K562 (cell line): ENCODE measurements at regions not wholly inside any gene's neighbourhood (a gene's known extent, or its start where the extent isn't known, plus 50 kb on each side); places are given as distances from the start of the nearest gene placed in this dataset.

Source experiments
- ARID2 ChIP-seq: fragments of 450-650 bp; IDR thresholded peaks from 2 replicates; pipeline ENCODE4 v1.6.1; 2017; ENCODE audit warnings: antibody characterized with exemption, mild to moderate bottlenecking
- CBX5 ChIP-seq: IDR thresholded peaks from 2 replicates; pipeline ENCODE4 v1.6.1; 2014; ENCODE audit warnings: low read depth, borderline replicate concordance
- KAT7 ChIP-seq: sonication (generic); formaldehyde crosslinking; IDR thresholded peaks from 2 replicates; pipeline ENCODE4 v1.8.0; 2022; ENCODE audit warnings: missing genetic modification reagents, mild to moderate bottlenecking, borderline replicate concordance
- NR3C1 ChIP-seq: sonication (generic); formaldehyde crosslinking; IDR thresholded peaks from 2 replicates; pipeline ENCODE4 v1.8.1; 2022; ENCODE audit warnings: missing genetic modification reagents
- SAFB ChIP-seq: fragments of 200-400 bp; formaldehyde crosslinking; IDR thresholded peaks from 2 replicates; pipeline ENCODE4 v1.6.1; 2017; ENCODE audit warnings: low read depth, low read length, borderline replicate concordance
- SMAD4 ChIP-seq: fragments of 250-450 bp; sonication (Bioruptor Pico); conservative IDR thresholded peaks from 2 replicates; pipeline ENCODE4 v1.8.0; 2021; ENCODE audit warnings: inconsistent platforms, mild to moderate bottlenecking, moderate library complexity
- YY1 ChIP-seq, 3 experiments: IDR thresholded peaks; 2 replicates each; pipeline ENCODE4 v1.6.1; 2011; ENCODE audit warnings: low read length in 2 of 3, mild to moderate bottlenecking in 2 of 3, moderate library complexity in 2 of 3, borderline replicate concordance in 1 of 3, control low read depth in 1 of 3, low read depth in 1 of 3; ENCODE audit not compliant: insufficient read depth in 3 of 3, insufficient replicate concordance in 2 of 3, control insufficient read depth in 1 of 3, insufficient read length in 1 of 3; ENCODE audit errors: extremely low read depth in 1 of 3
- ZNF134 ChIP-seq: fragments of 250-450 bp; sonication (Bioruptor Pico); conservative IDR thresholded peaks from 2 replicates; pipeline ENCODE4 v1.4.0; 2020
- ZNF224 ChIP-seq: sonication (generic); formaldehyde crosslinking; IDR thresholded peaks from 2 replicates; pipeline ENCODE4 v1.8.0; 2022; ENCODE audit warnings: mild to moderate bottlenecking, missing genetic modification reagents
- ZNF592 ChIP-seq: fragments of 450-650 bp; IDR thresholded peaks from 2 replicates; pipeline ENCODE4 v1.6.1; 2017; ENCODE audit warnings: antibody characterized with exemption, mild to moderate bottlenecking
- TF ChIP-seq, protein P1 (sequence below), 3 experiments: IDR thresholded peaks in 2 of 3; conservative IDR thresholded peaks in 1 of 3; 2 replicates each; pipeline ENCODE4 v1.5.1; 2011 to 2012; ENCODE audit warnings: low read length in 3 of 3, mild to moderate bottlenecking in 3 of 3, control low read depth in 2 of 3, improper control_type of control experiment in 1 of 3, inconsistent platforms in 1 of 3, low read depth in 1 of 3, mixed read lengths in 1 of 3, moderate library complexity in 1 of 3; ENCODE audit not compliant: insufficient read depth in 2 of 3
- TF ChIP-seq, protein P2 (sequence below), 2 experiments: fragments of 450-650 bp; formaldehyde crosslinking in 1 of 2; IDR thresholded peaks; 2 replicates each; pipeline versions ENCODE4 v1.4.0 to v1.6.1; 2014 to 2020; ENCODE audit warnings: mild to moderate bottlenecking in 2 of 2, borderline replicate concordance in 1 of 2, low read depth in 1 of 2

DNA sequence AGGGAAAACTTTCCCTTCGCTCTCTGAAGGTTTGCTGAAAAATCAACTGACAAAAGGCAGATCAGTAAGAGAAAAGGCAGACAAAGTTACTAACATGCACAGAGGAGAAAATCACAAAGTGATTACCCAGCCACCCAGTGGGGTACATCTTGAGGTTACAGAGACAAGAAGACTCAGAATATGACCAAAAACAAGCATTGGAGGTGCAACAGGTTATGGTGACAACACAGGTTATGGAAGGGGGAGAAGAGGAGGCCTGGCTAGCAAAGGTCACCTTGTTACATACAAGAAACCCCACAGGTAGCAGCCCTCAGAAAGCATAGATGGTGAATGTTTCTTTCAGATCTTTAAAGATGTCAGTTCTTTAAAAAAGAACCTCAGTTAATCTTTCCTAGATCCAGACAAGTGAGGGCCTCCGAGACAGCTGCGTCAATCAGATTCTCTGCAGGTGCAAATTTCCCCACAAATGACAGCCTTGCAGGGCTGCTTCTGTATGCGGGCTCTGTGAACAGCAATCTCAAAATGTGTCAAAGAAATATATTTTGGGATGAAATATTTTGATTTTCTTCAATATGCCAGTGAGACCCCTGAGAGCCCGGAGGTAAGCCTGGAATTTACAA lies 207.6 kb upstream of the RAB4A start:
- TF ChIP-seq SAFB, result no peak
- no peak for TF ChIP-seq ARID2
- TF ChIP-seq ZNF224 (CRISPR knock-in tag), result no peak
- no peak for TF ChIP-seq ZNF134 (CRISPR knock-in tag)
- TF ChIP-seq CBX5, result no peak
- TF ChIP-seq SMAD4 (CRISPR knock-in tag), result no peak
- no peak for TF ChIP-seq ZNF592
- TF ChIP-seq NR3C1 (CRISPR knock-in tag), result no peak
- TF ChIP-seq KAT7 (CRISPR knock-in tag), result no peak
- TF ChIP-seq YY1 (IDR thresholded peaks at IDR 0.05; ENCODE audit: borderline replicate concordance in 1 of 3, control insufficient read depth in 1 of 3, extremely low read depth in 1 of 3, insufficient read depth in 3 of 3, insufficient read length in 1 of 3, insufficient replicate concordance in 2 of 3, low read depth in 1 of 3, low read length in 2 of 3), result no peak
- TF ChIP-seq, protein P1, sequence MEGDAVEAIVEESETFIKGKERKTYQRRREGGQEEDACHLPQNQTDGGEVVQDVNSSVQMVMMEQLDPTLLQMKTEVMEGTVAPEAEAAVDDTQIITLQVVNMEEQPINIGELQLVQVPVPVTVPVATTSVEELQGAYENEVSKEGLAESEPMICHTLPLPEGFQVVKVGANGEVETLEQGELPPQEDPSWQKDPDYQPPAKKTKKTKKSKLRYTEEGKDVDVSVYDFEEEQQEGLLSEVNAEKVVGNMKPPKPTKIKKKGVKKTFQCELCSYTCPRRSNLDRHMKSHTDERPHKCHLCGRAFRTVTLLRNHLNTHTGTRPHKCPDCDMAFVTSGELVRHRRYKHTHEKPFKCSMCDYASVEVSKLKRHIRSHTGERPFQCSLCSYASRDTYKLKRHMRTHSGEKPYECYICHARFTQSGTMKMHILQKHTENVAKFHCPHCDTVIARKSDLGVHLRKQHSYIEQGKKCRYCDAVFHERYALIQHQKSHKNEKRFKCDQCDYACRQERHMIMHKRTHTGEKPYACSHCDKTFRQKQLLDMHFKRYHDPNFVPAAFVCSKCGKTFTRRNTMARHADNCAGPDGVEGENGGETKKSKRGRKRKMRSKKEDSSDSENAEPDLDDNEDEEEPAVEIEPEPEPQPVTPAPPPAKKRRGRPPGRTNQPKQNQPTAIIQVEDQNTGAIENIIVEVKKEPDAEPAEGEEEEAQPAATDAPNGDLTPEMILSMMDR (IDR thresholded peaks at IDR 0.05 in 2 of 3, conservative IDR thresholded peaks at IDR 0.05 in 1 of 3; ENCODE audit: insufficient read depth in 2 of 3, low read depth in 1 of 3, low read length in 3 of 3), result no peak
- TF ChIP-seq, protein P2, sequence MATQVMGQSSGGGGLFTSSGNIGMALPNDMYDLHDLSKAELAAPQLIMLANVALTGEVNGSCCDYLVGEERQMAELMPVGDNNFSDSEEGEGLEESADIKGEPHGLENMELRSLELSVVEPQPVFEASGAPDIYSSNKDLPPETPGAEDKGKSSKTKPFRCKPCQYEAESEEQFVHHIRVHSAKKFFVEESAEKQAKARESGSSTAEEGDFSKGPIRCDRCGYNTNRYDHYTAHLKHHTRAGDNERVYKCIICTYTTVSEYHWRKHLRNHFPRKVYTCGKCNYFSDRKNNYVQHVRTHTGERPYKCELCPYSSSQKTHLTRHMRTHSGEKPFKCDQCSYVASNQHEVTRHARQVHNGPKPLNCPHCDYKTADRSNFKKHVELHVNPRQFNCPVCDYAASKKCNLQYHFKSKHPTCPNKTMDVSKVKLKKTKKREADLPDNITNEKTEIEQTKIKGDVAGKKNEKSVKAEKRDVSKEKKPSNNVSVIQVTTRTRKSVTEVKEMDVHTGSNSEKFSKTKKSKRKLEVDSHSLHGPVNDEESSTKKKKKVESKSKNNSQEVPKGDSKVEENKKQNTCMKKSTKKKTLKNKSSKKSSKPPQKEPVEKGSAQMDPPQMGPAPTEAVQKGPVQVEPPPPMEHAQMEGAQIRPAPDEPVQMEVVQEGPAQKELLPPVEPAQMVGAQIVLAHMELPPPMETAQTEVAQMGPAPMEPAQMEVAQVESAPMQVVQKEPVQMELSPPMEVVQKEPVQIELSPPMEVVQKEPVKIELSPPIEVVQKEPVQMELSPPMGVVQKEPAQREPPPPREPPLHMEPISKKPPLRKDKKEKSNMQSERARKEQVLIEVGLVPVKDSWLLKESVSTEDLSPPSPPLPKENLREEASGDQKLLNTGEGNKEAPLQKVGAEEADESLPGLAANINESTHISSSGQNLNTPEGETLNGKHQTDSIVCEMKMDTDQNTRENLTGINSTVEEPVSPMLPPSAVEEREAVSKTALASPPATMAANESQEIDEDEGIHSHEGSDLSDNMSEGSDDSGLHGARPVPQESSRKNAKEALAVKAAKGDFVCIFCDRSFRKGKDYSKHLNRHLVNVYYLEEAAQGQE (IDR thresholded peaks at IDR 0.05; ENCODE audit: borderline replicate concordance), result no peak
- TF ChIP-seq, protein P2 (CRISPR knock-in tag; IDR thresholded peaks at IDR 0.05; ENCODE audit: low read depth), result no peak
